HFF-Myc (cell line): ENCODE measurements at regions not wholly inside any gene's neighbourhood (a gene's known extent, or its start where the extent isn't known, plus 50 kb on each side); places are given as distances from the start of the nearest gene placed in this dataset.

Experiments
- DNase-seq: peaks from one replicate; pipeline ENCODE4 v3.0.0-alpha.2; 2011; ENCODE audit warnings: low read depth; ENCODE audit errors: extremely low read depth
- H3K4me3 ChIP-seq: replicated peaks from 2 replicates; pipeline ENCODE4 v1.5.1; 2011; ENCODE audit warnings: low read depth, mild to moderate bottlenecking, control low read depth, low read length
- TF ChIP-seq, protein P1 (sequence below): IDR thresholded peaks from 2 replicates; pipeline ENCODE4 v1.5.1; 2012; ENCODE audit warnings: mild to moderate bottlenecking, low read depth, low read length, control low read depth; ENCODE audit errors: missing control alignments

DNA sequence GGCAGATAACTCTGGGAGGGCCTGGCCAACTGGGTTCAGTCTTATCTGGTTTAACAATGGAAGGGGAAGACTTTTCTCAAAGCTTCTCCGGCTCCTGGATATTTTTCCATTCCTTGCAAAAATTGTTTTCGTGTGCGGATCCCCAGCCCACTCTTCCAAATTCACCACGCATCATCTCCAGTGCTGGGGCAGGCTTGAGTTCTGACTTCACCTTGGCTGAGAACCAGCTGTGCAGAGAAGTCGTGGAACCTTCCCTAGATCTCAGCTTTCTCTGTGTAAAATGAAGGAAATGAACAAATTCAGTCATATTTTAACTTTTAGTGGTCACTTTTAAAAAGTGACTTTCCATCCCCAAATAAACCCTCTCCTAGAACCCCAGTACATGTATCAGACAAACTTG, 297.0 kb downstream of the TCF7L2 start:
- H3K4me3 ChIP-seq, result no peak overlapping the region
- TF ChIP-seq, protein P1, sequence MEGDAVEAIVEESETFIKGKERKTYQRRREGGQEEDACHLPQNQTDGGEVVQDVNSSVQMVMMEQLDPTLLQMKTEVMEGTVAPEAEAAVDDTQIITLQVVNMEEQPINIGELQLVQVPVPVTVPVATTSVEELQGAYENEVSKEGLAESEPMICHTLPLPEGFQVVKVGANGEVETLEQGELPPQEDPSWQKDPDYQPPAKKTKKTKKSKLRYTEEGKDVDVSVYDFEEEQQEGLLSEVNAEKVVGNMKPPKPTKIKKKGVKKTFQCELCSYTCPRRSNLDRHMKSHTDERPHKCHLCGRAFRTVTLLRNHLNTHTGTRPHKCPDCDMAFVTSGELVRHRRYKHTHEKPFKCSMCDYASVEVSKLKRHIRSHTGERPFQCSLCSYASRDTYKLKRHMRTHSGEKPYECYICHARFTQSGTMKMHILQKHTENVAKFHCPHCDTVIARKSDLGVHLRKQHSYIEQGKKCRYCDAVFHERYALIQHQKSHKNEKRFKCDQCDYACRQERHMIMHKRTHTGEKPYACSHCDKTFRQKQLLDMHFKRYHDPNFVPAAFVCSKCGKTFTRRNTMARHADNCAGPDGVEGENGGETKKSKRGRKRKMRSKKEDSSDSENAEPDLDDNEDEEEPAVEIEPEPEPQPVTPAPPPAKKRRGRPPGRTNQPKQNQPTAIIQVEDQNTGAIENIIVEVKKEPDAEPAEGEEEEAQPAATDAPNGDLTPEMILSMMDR, result no peak
- DNase-seq, result no peak

DNA sequence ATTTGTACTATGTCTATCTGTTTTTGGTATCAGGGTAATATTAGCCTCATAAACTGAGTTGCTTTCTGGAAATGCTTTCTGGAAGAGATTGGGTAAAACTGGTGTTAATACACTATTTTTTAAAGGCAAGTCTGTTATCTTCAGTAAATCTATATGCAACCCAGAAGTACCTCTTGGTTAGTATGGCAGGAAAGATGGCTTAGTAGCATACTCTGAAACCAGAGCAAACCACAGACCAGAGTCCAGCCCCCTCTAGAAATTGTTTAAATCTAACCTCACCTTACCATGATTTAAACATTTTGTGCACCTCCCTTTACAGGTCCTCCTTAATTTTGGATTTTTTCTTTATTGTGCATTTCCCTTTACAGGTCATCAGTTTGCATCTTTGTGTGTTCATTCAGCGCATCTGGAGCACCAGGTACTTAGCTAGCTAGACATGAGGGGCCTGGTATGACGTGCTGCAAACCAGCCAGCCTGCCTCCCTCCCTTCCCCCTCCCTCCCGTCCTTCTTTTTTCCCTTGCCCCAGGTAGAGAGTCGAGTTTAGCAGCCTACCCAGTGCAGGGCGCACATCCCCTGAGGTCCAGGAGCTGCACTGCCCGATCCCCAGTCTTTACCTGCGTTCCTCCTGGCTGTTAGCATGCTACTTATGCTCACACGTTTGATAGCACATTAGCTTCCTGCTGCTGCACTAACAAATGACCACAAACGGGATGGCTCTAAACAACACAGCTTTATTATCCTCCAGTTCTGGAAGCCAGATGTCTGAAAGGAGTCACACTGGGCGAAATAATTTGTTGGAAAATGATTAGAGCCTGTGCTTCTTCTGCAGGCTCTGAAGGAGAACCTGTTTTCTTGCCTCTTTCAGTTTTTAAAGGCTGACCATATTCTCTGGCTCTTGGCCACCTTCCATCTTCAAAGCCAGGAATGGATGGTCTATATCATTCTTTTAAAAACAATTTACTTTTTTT, 299.9 kb upstream of the HABP2 start:
- TF ChIP-seq, protein P1, result no peak
- DNase-seq, result peak; percentile 31
- no peak overlapping the region for H3K4me3 ChIP-seq

GRCh38 chr10:113259576-113260226, 293.2 kb upstream of the HABP2 start:
- H3K4me3 ChIP-seq, result no peak overlapping the region
- TF ChIP-seq, protein P1, result no peak

GRCh38 chr10:113261161-113261560, 291.7 kb upstream of the HABP2 start:
- no peak overlapping the region for H3K4me3 ChIP-seq
- TF ChIP-seq, protein P1, result no peak
- DNase-seq, result no peak

More at GRCh38 chr10:113259576-113260226, 293.2 kb upstream of the HABP2 start:
- no peak for DNase-seq

DNA sequence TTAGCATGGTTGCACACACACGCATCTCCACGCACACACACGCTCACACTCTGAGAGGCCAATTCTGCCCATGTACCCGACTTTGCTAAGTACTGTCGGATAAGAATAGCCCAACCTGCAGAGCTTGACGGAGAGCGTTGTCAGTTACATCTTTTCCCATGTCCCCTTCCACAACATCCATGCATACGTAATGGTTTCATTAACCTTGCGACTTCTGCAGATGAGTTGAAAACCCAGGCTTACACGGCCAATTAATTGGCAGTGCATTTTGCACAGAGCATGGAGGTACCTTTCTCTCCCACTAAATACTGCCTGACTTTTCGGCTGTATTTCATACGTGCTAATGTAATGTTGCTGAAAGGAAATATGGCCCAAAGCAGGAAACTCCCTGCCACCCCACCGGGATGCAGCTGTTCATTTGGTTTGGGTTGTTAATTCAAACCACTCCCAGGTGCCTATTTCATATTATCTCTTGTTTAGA, 291.2 kb upstream of the HABP2 start:
- H3K4me3 ChIP-seq, result no peak overlapping the region
- TF ChIP-seq, protein P1, result no peak
- DNase-seq, result no peak

DNA sequence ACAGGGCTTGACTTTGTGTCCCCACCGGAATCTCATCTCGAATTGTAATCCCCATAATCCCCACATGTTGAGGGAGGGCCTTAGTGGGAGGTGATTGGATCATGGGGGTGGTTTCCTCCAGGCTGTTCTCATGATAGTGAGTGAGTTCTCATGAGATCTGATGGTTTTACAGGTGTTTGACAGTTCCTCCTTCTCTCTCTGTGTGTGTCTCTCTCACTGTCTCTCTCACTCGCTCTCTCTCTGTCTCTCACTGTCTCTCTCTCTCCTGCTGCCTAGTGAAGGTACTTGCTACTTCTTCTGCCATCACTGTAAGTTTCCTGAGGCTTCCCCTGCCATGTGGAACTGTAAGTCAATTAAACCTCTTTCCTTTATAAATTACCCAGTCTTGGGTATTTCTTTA, 289.8 kb upstream of the HABP2 start:
- H3K4me3 ChIP-seq, result no peak overlapping the region
- TF ChIP-seq, protein P1, result no peak
- no peak for DNase-seq
